Large intestine (tissue), 3 donors: ENCODE measurements at regions not wholly inside any gene's neighbourhood (a gene's known extent, or its start where the extent isn't known, plus 50 kb on each side); places are given as distances from the start of the nearest gene placed in this dataset.
"Not testable (repeated sequence)": the region's sequence is repeated elsewhere in the genome, so short reads cannot be mapped to it uniquely, and the experiment has no call there.

ENCODE experiments used
- DNase-seq, 2 donors: peaks; one replicate each; pipeline versions ENCODE4 v3.0.0 to v3.0.0-alpha.2; 2013
- H3K27ac ChIP-seq: one replicate; pipeline ENCODE4 v1.5.1; 2013; ENCODE audit warnings: low read length
- H3K27me3 ChIP-seq: 2 replicates; pipeline ENCODE4 v1.6.1; 2013; ENCODE audit warnings: low read length; ENCODE audit not compliant: control insufficient read depth, insufficient read depth
- H3K36me3 ChIP-seq: 2 replicates; pipeline ENCODE4 v1.6.1; 2013; ENCODE audit warnings: low read length; ENCODE audit not compliant: control insufficient read depth, insufficient read depth
- H3K4me1 ChIP-seq: one replicate; pipeline ENCODE4 v1.6.1; 2013; ENCODE audit warnings: low read length; ENCODE audit not compliant: control insufficient read depth, insufficient read depth
- H3K4me3 ChIP-seq: one replicate; pipeline ENCODE4 v1.5.1; 2013; ENCODE audit warnings: low read length
- H3K9me3 ChIP-seq: one replicate; pipeline ENCODE4 v1.6.1; 2013; ENCODE audit warnings: mild to moderate bottlenecking, low read depth, low read length, moderate library complexity; ENCODE audit not compliant: control insufficient read depth
- WGBS: methylation state at CpG from one replicate; pipeline ENCODE4 v1.1.5; 2013; ENCODE audit warnings: low lambda C conversion rate; ENCODE audit not compliant: insufficient coverage; 5-methylcytosine and 5-hydroxymethylcytosine counted together

- H3K4me3 ChIP-seq: no peak overlapping the region
- 80% methylated on average over 1 of the region's 4 CpGs for WGBS
- H3K27me3 ChIP-seq: no peaks in the 10 kb centered on the region
- H3K9me3 ChIP-seq: no peaks in the 10 kb centered on the region
- H3K36me3 ChIP-seq: no peaks in the 10 kb centered on the region
- DNase-seq: no peak
- no peak overlapping the region for H3K27ac ChIP-seq
- no peaks in the 10 kb centered on the region for H3K4me1 ChIP-seq
Measured at GRCh38 chr16:47817048-47817447, 338.7 kb downstream of the ABCC12 start.

DNA sequence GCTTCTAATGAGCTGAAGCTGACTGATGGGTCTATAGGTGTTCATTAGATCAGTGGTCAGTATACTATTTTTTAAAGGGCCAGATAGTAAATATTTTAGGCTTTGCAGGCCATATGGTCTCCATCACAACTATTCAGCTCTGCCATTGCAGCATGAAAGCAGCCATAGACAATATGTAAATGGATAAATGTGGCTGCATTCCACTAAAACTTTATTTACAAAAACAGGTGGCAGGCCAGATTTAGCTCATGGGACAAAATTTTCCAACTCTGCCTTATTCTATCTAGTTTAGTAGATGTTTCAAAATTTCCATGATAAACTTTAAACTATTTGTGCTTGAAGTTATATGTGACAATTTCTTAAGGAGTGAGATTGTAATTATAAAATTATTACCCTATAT lies 339.3 kb downstream of the ABCC12 start:
- no peak for DNase-seq
- Histone ChIP-seq H3K27ac (no peak overlapping the region), H3K36me3 (no peaks in the 10 kb centered on the region)

DNA sequence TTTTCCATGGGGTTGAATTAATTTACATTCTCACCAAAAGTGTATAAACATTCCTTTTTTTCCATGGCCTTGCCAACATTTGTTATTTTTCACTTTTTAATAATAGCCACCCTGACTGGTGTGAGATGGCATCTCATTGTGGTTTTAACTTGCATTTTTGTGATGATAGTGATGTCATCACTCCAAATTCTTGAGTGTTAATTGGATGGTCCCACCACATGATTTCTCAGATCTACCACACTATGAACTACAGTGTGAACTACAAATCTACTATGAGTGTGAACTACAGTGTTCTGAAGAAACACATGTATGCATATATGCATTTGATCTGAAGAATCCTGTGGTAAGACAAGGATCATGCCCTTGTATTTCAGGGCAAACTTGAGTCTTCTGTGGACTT lies 340.1 kb downstream of the ABCC12 start:
- DNase-seq: no peak

More for the DNA sequence above, 339.3 kb downstream of the ABCC12 start:
- Histone ChIP-seq H3K4me3 (no peak overlapping the region), H3K4me1 (no peaks in the 10 kb centered on the region), H3K9me3 (no peaks in the 10 kb centered on the region), H3K27me3 (no peaks in the 10 kb centered on the region)

GRCh38 chr16:47811758-47812157 lies 344.0 kb downstream of the ABCC12 start:
- H3K27me3 ChIP-seq, H3K27ac ChIP-seq, DNase-seq, H3K4me3 ChIP-seq, H3K36me3 ChIP-seq, H3K9me3 ChIP-seq, H3K4me1 ChIP-seq: not testable (repeated sequence)
- WGBS: no CpG with 5 or more reads among the region's 3 CpGs

More for the DNA sequence above, 340.1 kb downstream of the ABCC12 start:
- Histone ChIP-seq H3K4me3 (no peak overlapping the region), H3K27me3 (no peaks in the 10 kb centered on the region), H3K4me1 (no peaks in the 10 kb centered on the region), H3K9me3 (no peaks in the 10 kb centered on the region), H3K27ac (no peak overlapping the region), H3K36me3 (no peaks in the 10 kb centered on the region)

GRCh38 chr16:47806309-47806847 lies 345.2 kb downstream of the PHKB start:
- Histone ChIP-seq H3K27ac (no peak overlapping the region), H3K4me1 (no peaks in the 10 kb centered on the region), H3K27me3 (no peaks in the 10 kb centered on the region), H3K36me3 (no peaks in the 10 kb centered on the region), H3K9me3 (no peaks in the 10 kb centered on the region), H3K4me3 (no peak overlapping the region)
- no peak for DNase-seq
- 80% methylated on average over 1 of the region's 10 CpGs for WGBS

- Histone ChIP-seq H3K27me3 (no peaks in the 10 kb centered on the region), H3K4me3 (no peak overlapping the region), H3K9me3 (no peaks in the 10 kb centered on the region), H3K4me1 (no peaks in the 10 kb centered on the region), H3K36me3 (no peaks in the 10 kb centered on the region), H3K27ac (no peak overlapping the region)
- WGBS: no CpG with 5 or more reads among the region's 3 CpGs
- no peak for DNase-seq
Measured at GRCh38 chr16:47787696-47788095, 326.6 kb downstream of the PHKB start.

DNA sequence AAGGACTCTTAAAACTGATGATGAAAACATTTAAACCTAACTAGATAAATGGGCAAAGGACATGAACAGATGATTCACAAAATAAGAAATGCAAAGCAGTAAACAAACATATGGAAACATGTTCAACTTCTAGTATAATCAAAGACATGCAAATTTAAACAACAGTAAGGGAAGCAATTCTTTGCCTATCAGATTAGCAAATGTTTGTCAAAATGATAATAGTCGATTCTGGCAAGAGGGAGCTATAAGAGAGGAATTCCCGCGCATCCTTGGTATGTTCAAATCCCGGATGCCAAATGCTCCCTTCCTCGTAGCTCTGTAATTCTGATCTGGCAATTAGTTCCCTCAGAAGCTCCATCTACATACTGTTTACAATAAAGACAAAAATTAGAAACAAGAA lies 320.5 kb downstream of the PHKB start:
- H3K36me3 ChIP-seq: no peaks in the 10 kb centered on the region
- WGBS: no CpG with 5 or more reads among the region's 5 CpGs
- no peaks in the 10 kb centered on the region for H3K27me3 ChIP-seq
- H3K9me3 ChIP-seq: no peaks in the 10 kb centered on the region
- H3K27ac ChIP-seq: no peak overlapping the region
- H3K4me3 ChIP-seq: no peak overlapping the region
- no peaks in the 10 kb centered on the region for H3K4me1 ChIP-seq
- DNase-seq: no peak

DNA sequence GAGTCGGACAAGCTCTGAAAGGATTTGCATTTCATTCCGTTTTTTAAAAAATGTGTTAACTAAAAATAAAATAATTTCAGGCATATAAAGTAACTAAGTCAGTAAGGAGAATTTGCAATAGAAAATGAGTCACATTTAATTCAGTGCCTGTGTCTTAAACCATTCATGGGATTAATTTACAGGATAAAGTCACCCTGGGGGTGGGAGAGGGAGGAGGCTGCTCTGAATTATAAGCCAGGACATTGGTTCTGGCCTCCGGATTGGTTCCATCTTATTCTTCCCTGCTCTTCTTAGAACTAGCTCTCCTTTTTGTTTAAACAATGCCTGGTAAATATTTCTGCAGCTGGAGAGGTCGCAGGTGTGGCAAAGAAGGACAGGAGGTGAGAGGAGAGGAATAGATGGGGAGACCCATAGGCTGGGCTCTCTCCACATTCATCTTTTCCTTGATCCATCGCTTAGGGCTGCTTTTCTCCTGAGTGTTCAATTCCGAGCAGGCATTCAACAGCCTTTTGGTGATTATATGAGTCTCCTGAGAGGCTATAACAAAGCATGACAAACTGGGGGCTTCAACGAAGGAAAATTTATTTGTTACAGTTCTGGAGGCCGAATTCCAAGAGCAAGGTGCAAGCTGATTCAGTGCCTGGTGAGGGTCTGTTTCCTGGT lies 319.2 kb downstream of the PHKB start:
- DNase-seq: no peak
- 100% methylated on average over 2 of the region's 8 CpGs for WGBS

DNA sequence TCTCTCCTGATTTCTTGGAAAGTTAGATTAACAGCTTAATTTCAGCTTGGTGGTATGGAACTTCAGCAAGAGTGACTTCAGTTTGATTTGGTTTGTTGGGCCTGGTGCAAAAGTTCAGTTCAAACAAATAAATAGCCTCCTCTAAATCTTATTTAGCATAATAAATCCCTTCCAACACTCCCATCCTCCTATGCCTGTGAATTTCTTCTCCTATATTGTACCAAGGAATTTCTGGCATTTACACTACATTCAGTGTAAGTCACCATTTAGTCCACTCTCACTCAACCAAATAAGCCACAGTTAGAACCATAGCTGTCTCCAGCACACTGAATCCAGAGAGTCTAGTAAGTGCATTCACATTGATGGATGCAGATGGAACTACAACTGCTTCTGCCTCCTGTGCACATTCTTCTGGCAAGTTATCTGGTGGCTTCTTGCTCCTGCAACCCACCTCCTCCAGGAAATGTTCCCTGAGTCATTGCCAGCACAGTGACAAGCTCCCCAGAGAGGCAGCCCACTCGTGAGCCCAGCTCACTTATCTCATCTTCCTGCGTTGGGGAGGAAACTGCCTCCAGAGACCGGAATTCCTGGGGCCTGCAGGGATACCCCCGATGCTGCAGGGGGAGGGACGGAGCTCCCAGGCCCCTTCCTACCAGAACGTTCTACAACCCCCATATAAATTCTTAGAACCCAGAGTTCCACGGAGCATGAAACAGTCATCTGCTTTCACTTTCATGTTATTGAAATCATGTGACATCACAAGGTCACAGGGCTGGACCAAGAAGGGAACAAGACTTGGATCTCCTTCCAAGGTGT lies 318.3 kb downstream of the PHKB start:
- Histone ChIP-seq H3K36me3 (no peaks in the 10 kb centered on the region), H3K4me1 (no peaks in the 10 kb centered on the region), H3K9me3 (no peaks in the 10 kb centered on the region), H3K27ac (no peak overlapping the region), H3K4me3 (no peak overlapping the region), H3K27me3 (no peaks in the 10 kb centered on the region)
- no CpG with 5 or more reads among the region's 7 CpGs for WGBS
- DNase-seq: no peak

More for the DNA sequence above, 319.2 kb downstream of the PHKB start:
- Histone ChIP-seq H3K4me3 (no peak overlapping the region), H3K4me1 (no peaks in the 10 kb centered on the region), H3K27me3 (no peaks in the 10 kb centered on the region), H3K36me3 (no peaks in the 10 kb centered on the region), H3K27ac (no peak overlapping the region), H3K9me3 (no peaks in the 10 kb centered on the region)

DNA sequence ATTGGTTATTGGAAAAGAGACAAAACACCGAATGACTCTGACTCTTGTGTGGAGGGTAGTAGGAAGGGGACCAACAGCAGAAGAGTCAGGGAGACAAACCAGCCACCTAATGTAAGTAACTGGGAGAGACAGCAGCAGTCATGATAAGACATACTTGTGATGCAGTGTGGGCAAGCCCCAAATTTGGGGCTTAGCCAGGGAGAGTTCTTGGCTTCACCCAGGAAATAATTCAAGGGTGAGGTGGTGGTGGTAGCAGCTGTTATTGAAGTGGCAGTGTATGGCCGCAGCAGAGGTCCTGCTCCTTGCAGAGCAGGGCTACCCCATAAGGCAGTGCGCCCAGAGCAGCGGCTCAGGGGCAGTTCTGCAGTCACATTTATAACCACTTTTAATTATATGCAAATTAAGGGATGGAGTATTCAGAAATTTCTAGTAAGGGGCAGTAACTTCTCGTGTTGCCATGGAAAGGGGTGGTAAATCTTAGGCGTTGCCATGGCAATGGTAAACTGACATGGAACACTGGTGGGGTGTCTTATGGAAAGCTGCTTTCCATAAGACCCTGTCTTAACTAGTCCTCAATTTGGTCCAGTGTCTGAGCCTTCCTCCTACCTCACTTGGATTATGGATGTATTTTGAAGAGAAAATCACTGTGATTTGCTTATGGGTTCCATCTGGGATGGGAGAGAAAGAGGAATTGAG lies 317.1 kb downstream of the PHKB start:
- no CpG with 5 or more reads among the region's 6 CpGs for WGBS
- H3K36me3 ChIP-seq: no peaks in the 10 kb centered on the region
- no peaks in the 10 kb centered on the region for H3K27me3 ChIP-seq
- no peak overlapping the region for H3K4me3 ChIP-seq
- no peak for DNase-seq
- H3K4me1 ChIP-seq: no peaks in the 10 kb centered on the region
- H3K27ac ChIP-seq: no peak overlapping the region
- no peaks in the 10 kb centered on the region for H3K9me3 ChIP-seq
